ENCODE measurements at regions not wholly inside any gene's neighbourhood (a gene's known extent, or its start where the extent isn't known, plus 50 kb on each side); places are given as distances from the start of the nearest gene placed in this dataset.

GRCh38 chr3:67297715-67298475 is 299.8 kb downstream of the KBTBD8 start:
- DNase-seq (ENCODE audit: low read depth, low spot score) = no peak
- H3K4me3 ChIP-seq (ENCODE audit: low read depth, low read length) = no peak overlapping the region
- in situ Hi-C loops (cut with HindIII; ENCODE audit: low sequenced_read_pairs) = no loop called here
- TF ChIP-seq CTCF (IDR thresholded peaks at IDR 0.05; ENCODE audit: low read depth, low read length) = no peak

GRCh38 chr3:67301556-67301955 is 303.4 kb downstream of the KBTBD8 start:
- no peak overlapping the region for H3K4me3 ChIP-seq (ENCODE audit: low read depth, low read length)
- no peak for TF ChIP-seq CTCF (IDR thresholded peaks at IDR 0.05; ENCODE audit: low read depth, low read length)
- no peak for DNase-seq (ENCODE audit: low read depth, low spot score)
- in situ Hi-C loops (cut with HindIII; ENCODE audit: low sequenced_read_pairs) = no loop called here

- no peak for TF ChIP-seq CTCF (IDR thresholded peaks at IDR 0.05; ENCODE audit: low read depth, low read length)
- no peak for DNase-seq (ENCODE audit: low read depth, low spot score)
- in situ Hi-C loops (cut with HindIII; ENCODE audit: low sequenced_read_pairs) = no loop called here
- H3K4me3 ChIP-seq (ENCODE audit: low read depth, low read length) = no peak overlapping the region
These were observed 304.4 kb downstream of the KBTBD8 start for GRCh38 chr3:67302489-67302888.

- TF ChIP-seq CTCF (IDR thresholded peaks at IDR 0.05; ENCODE audit: low read depth, low read length) = no peak
- no peak overlapping the region for H3K4me3 ChIP-seq (ENCODE audit: low read depth, low read length)
- in situ Hi-C loops (cut with HindIII; ENCODE audit: low sequenced_read_pairs) = no loop called here
- DNase-seq (ENCODE audit: low read depth, low spot score) = no peak
These were observed 307.1 kb downstream of the KBTBD8 start for GRCh38 chr3:67305160-67305559.

GRCh38 chr3:67305922-67306321 is 307.8 kb downstream of the KBTBD8 start:
- no peak for TF ChIP-seq CTCF (IDR thresholded peaks at IDR 0.05; ENCODE audit: low read depth, low read length)
- DNase-seq (ENCODE audit: low read depth, low spot score) = no peak
- in situ Hi-C loops (cut with HindIII; ENCODE audit: low sequenced_read_pairs) = no loop called here
- no peak overlapping the region for H3K4me3 ChIP-seq (ENCODE audit: low read depth, low read length)

- no peak overlapping the region for H3K4me3 ChIP-seq (ENCODE audit: low read depth, low read length)
- in situ Hi-C loops (cut with HindIII; ENCODE audit: low sequenced_read_pairs) = no loop called here
- no peak for DNase-seq (ENCODE audit: low read depth, low spot score)
- no peak for TF ChIP-seq CTCF (IDR thresholded peaks at IDR 0.05; ENCODE audit: low read depth, low read length)
These were observed 313.3 kb downstream of the KBTBD8 start for GRCh38 chr3:67311440-67311839.

All from astrocyte of the spinal cord (primary cell).